ENCODE measurements at regions not wholly inside any gene's neighbourhood (a gene's known extent, or its start where the extent isn't known, plus 50 kb on each side); places are given as distances from the start of the nearest gene placed in this dataset.
"Not testable (repeated sequence)": the region's sequence is repeated elsewhere in the genome, so short reads cannot be mapped to it uniquely, and the experiment has no call there.

DNA sequence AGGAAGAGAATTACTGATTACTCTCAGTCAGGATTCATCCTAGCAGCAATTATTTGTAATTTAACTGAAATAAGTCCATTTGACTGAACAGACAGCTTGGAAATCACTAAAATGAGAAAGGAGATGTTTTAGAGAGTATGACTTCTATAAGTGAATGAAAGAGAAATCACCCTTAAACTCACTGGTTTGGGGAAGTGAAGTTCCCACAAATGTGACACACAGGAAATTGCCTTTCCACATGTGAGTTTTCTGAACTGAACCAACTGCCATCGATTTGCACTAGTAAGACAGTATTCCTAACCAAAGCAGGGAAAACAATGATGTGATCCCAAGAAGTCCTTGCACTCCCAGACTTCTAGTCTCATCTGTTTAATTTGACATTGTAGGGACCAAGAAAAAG, 110.5 kb downstream of the FAM72C start:
- H3K4me3 ChIP-seq; ATAC-seq (ENCODE audit: insufficient read depth, low FRiP score); H3K9me3 ChIP-seq (ENCODE audit: control insufficient read depth in 4 of 4, insufficient read depth in 3 of 4, low read length in 3 of 4); H3K27me3 ChIP-seq (ENCODE audit: control insufficient read depth in 3 of 3, insufficient read depth in 3 of 3, low read length in 2 of 3); H3K4me1 ChIP-seq (ENCODE audit: control insufficient read depth in 5 of 5, insufficient read depth in 5 of 5, low read length in 5 of 5); H3K9ac ChIP-seq (ENCODE audit: insufficient read depth in 1 of 2, low read length in 2 of 2); H3K27ac ChIP-seq (ENCODE audit: low read depth in 1 of 2, low read length in 1 of 2); H3K36me3 ChIP-seq (ENCODE audit: control insufficient read depth in 4 of 4, insufficient read depth in 4 of 4, low read length in 4 of 4); DNase-seq: not testable (repeated sequence)
- WGBS, 2 donors: no CpG with 5 or more reads among the region's 1 CpG

DNA sequence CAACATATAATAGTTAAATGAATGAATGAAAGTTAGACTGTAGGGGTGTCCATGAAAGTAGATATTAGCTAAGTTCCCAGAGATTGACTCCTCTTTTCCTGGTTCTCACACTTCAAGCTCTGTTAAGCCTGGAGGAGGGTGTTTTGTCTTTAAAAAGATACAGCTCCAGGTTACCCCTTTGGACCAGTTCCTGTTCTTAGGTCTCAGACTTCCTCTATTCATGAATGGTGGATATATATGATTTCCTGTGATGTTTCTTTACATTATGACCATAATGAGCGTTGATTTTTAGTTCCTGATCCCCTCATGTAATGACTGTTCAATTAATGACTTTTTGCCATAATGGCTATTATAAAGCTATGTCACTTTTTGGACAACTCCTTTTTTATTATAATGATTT, 115.9 kb downstream of the FAM72C start:
- DNase-seq; H3K9ac ChIP-seq (ENCODE audit: insufficient read depth in 1 of 2, low read length in 2 of 2); H3K9me3 ChIP-seq (ENCODE audit: control insufficient read depth in 4 of 4, insufficient read depth in 3 of 4, low read length in 3 of 4); ATAC-seq (ENCODE audit: insufficient read depth, low FRiP score); H3K4me3 ChIP-seq; H3K36me3 ChIP-seq (ENCODE audit: control insufficient read depth in 4 of 4, insufficient read depth in 4 of 4, low read length in 4 of 4); H3K4me1 ChIP-seq (ENCODE audit: control insufficient read depth in 5 of 5, insufficient read depth in 5 of 5, low read length in 5 of 5); H3K27me3 ChIP-seq (ENCODE audit: control insufficient read depth in 3 of 3, insufficient read depth in 3 of 3, low read length in 2 of 3); H3K27ac ChIP-seq (ENCODE audit: low read depth in 1 of 2, low read length in 1 of 2): not testable (repeated sequence)
- WGBS, 2 donors: no CpG with 5 or more reads among the region's 1 CpG

DNA sequence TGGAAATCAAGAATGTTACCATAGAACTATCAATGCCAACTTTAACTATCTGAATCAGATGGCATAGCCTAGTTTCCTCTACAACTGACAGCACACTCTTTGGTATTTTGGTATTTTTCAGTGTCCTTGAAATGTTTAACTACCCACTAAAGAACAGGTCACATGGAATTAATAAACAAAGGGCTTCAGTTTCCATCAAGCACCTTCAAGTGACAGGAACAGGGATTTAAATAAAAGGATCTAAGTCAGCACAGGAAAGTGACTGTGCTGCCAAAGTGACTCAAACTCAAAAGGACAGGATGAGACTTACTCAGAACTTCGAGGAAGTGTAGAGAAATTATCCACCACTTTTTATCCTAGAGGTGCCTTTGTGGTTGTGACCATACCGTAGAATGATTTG, 117.7 kb downstream of the FAM72C start:
- H3K27ac ChIP-seq (ENCODE audit: low read depth in 1 of 2, low read length in 1 of 2); H3K9ac ChIP-seq (ENCODE audit: insufficient read depth in 1 of 2, low read length in 2 of 2); H3K4me3 ChIP-seq; H3K4me1 ChIP-seq (ENCODE audit: control insufficient read depth in 5 of 5, insufficient read depth in 5 of 5, low read length in 5 of 5); H3K36me3 ChIP-seq (ENCODE audit: control insufficient read depth in 4 of 4, insufficient read depth in 4 of 4, low read length in 4 of 4); DNase-seq; H3K27me3 ChIP-seq (ENCODE audit: control insufficient read depth in 3 of 3, insufficient read depth in 3 of 3, low read length in 2 of 3); H3K9me3 ChIP-seq (ENCODE audit: control insufficient read depth in 4 of 4, insufficient read depth in 3 of 4, low read length in 3 of 4): not testable (repeated sequence)
- WGBS, 2 donors: 70 to 77% methylated on average over 1 of the region's 2 CpGs
- ATAC-seq (ENCODE audit: insufficient read depth, low FRiP score): peak; percentile 58

DNA sequence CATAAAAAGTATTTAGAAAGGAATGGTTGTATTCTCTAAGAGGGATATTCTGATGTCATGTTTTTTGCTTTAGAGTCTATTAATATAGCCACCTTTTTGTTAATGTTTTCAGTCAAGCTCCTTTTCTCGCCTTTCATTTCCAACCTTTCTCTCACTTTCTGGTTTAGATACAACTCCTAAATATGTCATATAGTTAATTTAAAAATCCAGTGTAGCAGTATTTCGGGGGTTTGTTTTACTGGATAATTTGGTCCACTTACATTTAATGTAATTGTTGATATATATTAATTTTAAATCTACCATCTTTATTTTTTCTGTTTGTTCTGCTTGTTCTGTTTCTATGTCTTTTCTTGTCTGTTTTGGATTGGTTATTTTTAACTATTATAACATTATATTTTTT, 121.1 kb downstream of the FAM72C start:
- not testable (repeated sequence) for H3K9me3 ChIP-seq (ENCODE audit: control insufficient read depth in 4 of 4, insufficient read depth in 3 of 4, low read length in 3 of 4); H3K27ac ChIP-seq (ENCODE audit: low read depth in 1 of 2, low read length in 1 of 2); H3K4me1 ChIP-seq (ENCODE audit: control insufficient read depth in 5 of 5, insufficient read depth in 5 of 5, low read length in 5 of 5); H3K27me3 ChIP-seq (ENCODE audit: control insufficient read depth in 3 of 3, insufficient read depth in 3 of 3, low read length in 2 of 3); H3K4me3 ChIP-seq; ATAC-seq (ENCODE audit: insufficient read depth, low FRiP score); H3K36me3 ChIP-seq (ENCODE audit: control insufficient read depth in 4 of 4, insufficient read depth in 4 of 4, low read length in 4 of 4); DNase-seq; H3K9ac ChIP-seq (ENCODE audit: insufficient read depth in 1 of 2, low read length in 2 of 2)
- 86 to 96% methylated on average over 2 of the region's 2 CpGs for WGBS, 2 donors

DNA sequence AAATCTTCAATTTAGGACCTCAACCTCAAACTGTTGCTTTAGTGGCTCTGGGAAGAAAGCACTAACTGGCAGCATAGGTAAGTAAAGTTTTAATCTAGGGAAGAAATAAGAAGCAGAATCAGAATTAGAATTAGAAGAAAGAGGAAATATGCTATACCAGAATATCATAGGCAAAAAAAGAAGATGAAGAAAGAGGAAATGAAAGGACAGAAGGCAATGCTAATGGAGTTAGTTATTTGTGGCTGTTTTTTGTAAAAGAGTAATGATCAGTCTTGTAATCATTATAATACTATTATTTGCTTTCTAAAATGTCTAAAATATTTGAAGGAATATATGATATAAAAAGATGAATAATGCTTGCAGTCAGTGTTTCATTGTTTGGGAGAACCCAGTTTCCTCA, 122.9 kb downstream of the FAM72C start:
- not testable (repeated sequence) for H3K27ac ChIP-seq (ENCODE audit: low read depth in 1 of 2, low read length in 1 of 2); ATAC-seq (ENCODE audit: insufficient read depth, low FRiP score); H3K9ac ChIP-seq (ENCODE audit: insufficient read depth in 1 of 2, low read length in 2 of 2); H3K4me1 ChIP-seq (ENCODE audit: control insufficient read depth in 5 of 5, insufficient read depth in 5 of 5, low read length in 5 of 5); H3K36me3 ChIP-seq (ENCODE audit: control insufficient read depth in 4 of 4, insufficient read depth in 4 of 4, low read length in 4 of 4); H3K4me3 ChIP-seq; H3K9me3 ChIP-seq (ENCODE audit: control insufficient read depth in 4 of 4, insufficient read depth in 3 of 4, low read length in 3 of 4); H3K27me3 ChIP-seq (ENCODE audit: control insufficient read depth in 3 of 3, insufficient read depth in 3 of 3, low read length in 2 of 3); DNase-seq

DNA sequence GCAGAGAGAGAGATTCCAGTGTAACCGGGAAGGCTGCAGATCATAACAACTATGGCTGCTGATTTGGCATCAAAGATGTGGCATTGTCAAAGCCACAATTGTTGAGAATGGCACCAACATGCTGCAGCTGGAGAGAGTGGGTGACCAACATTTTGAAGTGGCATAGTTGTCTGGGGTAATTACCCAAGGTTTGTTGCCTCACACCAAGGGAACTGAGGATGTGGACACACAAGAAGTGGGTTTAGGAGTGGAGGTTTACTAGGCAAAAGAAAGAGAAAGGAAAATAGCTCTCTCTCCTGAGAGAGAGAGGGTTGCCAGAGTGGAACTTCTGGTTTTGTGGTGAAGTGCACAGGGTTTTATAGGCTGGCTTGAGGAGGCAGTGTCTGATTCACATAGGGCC, 126.6 kb downstream of the FAM72C start:
- H3K9ac ChIP-seq (ENCODE audit: insufficient read depth in 1 of 2, low read length in 2 of 2); DNase-seq; H3K4me1 ChIP-seq (ENCODE audit: control insufficient read depth in 5 of 5, insufficient read depth in 5 of 5, low read length in 5 of 5); H3K27ac ChIP-seq (ENCODE audit: low read depth in 1 of 2, low read length in 1 of 2); H3K27me3 ChIP-seq (ENCODE audit: control insufficient read depth in 3 of 3, insufficient read depth in 3 of 3, low read length in 2 of 3); H3K4me3 ChIP-seq; H3K36me3 ChIP-seq (ENCODE audit: control insufficient read depth in 4 of 4, insufficient read depth in 4 of 4, low read length in 4 of 4); H3K9me3 ChIP-seq (ENCODE audit: control insufficient read depth in 4 of 4, insufficient read depth in 3 of 4, low read length in 3 of 4); ATAC-seq (ENCODE audit: insufficient read depth, low FRiP score): not testable (repeated sequence)
- WGBS, 2 donors: no CpG with 5 or more reads among the region's 1 CpG

DNA sequence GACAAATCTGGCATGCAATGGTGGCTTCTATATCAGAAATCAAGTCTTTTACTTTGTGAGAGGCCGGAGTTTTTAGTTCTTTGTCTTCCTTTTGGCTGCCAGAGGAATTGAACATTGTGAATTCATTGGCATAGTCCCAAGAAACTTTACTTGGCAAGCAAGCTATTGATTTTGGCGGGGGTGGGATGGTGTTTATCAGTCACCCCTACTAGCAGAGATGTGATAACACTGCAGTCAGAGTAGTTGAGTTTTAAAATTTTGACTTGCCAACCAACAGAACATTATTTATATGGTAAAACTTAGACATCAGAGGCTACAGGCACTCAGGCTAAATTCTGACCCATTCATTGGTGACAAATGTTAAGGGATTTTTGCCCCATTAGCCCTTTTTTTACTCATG, 129.7 kb downstream of the FAM72C start:
- H3K27me3 ChIP-seq (ENCODE audit: control insufficient read depth in 3 of 3, insufficient read depth in 3 of 3, low read length in 2 of 3): peaks cover 0 to 14% (median 3%) of the 10 kb centered on the region in 3 donors
- H3K9me3 ChIP-seq (ENCODE audit: control insufficient read depth in 4 of 4, insufficient read depth in 3 of 4, low read length in 3 of 4); H3K4me1 ChIP-seq (ENCODE audit: control insufficient read depth in 5 of 5, insufficient read depth in 5 of 5, low read length in 5 of 5); DNase-seq; H3K27ac ChIP-seq (ENCODE audit: low read depth in 1 of 2, low read length in 1 of 2); ATAC-seq (ENCODE audit: insufficient read depth, low FRiP score); H3K9ac ChIP-seq (ENCODE audit: insufficient read depth in 1 of 2, low read length in 2 of 2); H3K36me3 ChIP-seq (ENCODE audit: control insufficient read depth in 4 of 4, insufficient read depth in 4 of 4, low read length in 4 of 4); H3K4me3 ChIP-seq: not testable (repeated sequence)
- 51 to 55% methylated on average over 1 of the region's 2 CpGs for WGBS, 2 donors

DNA sequence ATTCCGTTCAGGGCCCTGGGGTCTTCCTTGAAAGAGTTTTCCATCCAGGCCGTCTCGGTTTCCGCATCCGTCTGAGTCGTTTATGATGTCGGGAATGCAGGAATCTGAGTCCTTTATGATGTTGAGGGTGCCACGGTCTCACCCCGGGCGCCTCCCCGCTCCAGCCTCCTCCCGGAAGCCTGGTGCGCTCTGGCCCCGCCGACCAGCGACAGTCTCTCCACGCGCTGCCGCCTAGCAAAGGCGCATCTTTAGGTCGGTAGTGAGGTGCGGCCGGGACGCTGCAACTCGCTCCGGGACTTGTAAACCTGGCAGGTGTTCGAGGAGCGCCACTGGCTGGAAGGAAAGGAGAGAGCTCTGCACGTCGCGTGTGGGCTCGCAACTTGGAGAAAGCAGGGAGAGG, 132.6 kb downstream of the FAM72C start:
- H3K36me3 ChIP-seq (ENCODE audit: control insufficient read depth in 4 of 4, insufficient read depth in 4 of 4, low read length in 4 of 4); H3K9ac ChIP-seq (ENCODE audit: insufficient read depth in 1 of 2, low read length in 2 of 2); H3K4me1 ChIP-seq (ENCODE audit: control insufficient read depth in 5 of 5, insufficient read depth in 5 of 5, low read length in 5 of 5); DNase-seq; H3K27ac ChIP-seq (ENCODE audit: low read depth in 1 of 2, low read length in 1 of 2); H3K4me3 ChIP-seq; H3K9me3 ChIP-seq (ENCODE audit: control insufficient read depth in 4 of 4, insufficient read depth in 3 of 4, low read length in 3 of 4): not testable (repeated sequence)
- peak; percentile 54 for ATAC-seq (ENCODE audit: insufficient read depth, low FRiP score)
- WGBS, 2 donors: 0 to 15% methylated on average over 3 to 4 of the region's 32 CpGs
- H3K27me3 ChIP-seq (ENCODE audit: control insufficient read depth in 3 of 3, insufficient read depth in 3 of 3, low read length in 2 of 3): peaks cover 0 to 14% (median 3%) of the 10 kb centered on the region in 3 donors

DNA sequence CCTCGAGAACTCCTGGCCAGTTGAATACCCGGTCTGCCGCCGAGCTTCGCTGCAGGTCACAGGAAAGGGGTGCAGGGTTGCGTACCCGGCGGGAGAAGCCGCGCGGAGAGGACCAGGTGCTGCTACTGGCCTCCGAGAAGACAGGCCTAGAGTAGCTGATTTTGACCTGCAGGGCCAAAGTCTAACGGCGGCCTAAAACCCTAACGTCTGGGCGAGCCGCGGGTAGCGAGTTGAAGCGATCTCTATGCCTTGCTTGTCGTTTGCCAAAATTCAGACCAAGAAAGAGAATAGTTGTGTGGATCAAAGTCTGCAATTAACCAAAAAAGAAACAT, 133.2 kb downstream of the FAM72C start:
- 7% methylated on average over 2 of the region's 21 CpGs; no CpG with 5 or more reads in 1 of the 2 donors for WGBS, 2 donors
- ATAC-seq (ENCODE audit: insufficient read depth, low FRiP score); DNase-seq; H3K27ac ChIP-seq (ENCODE audit: low read depth in 1 of 2, low read length in 1 of 2); H3K9ac ChIP-seq (ENCODE audit: insufficient read depth in 1 of 2, low read length in 2 of 2); H3K9me3 ChIP-seq (ENCODE audit: control insufficient read depth in 4 of 4, insufficient read depth in 3 of 4, low read length in 3 of 4); H3K4me3 ChIP-seq; H3K4me1 ChIP-seq (ENCODE audit: control insufficient read depth in 5 of 5, insufficient read depth in 5 of 5, low read length in 5 of 5); H3K36me3 ChIP-seq (ENCODE audit: control insufficient read depth in 4 of 4, insufficient read depth in 4 of 4, low read length in 4 of 4): not testable (repeated sequence)
- H3K27me3 ChIP-seq (ENCODE audit: control insufficient read depth in 3 of 3, insufficient read depth in 3 of 3, low read length in 2 of 3): peaks cover 0 to 14% (median 3%) of the 10 kb centered on the region in 3 donors

Measured in lung (tissue), 9 donors.